ENCODE measurements at regions not wholly inside any gene's neighbourhood (a gene's known extent, or its start where the extent isn't known, plus 50 kb on each side); places are given as distances from the start of the nearest gene placed in this dataset.

GRCh38 chr6:114707081-114707620 is 364.3 kb upstream of the HS3ST5 start:
- H3K4me3 ChIP-seq (ENCODE audit: low read depth, low read length) = no peak overlapping the region
- no peak for TF ChIP-seq CTCF (IDR thresholded peaks at IDR 0.05; ENCODE audit: low read depth, low read length, missing control alignments)
- DNase-seq (ENCODE audit: low read depth) = no peak

GRCh38 chr6:114690625-114691024 is 347.8 kb upstream of the HS3ST5 start:
- no peak for DNase-seq (ENCODE audit: low read depth)
- TF ChIP-seq CTCF (IDR thresholded peaks at IDR 0.05; ENCODE audit: low read depth, low read length, missing control alignments) = peak; percentile 38

GRCh38 chr6:114659513-114659912 is 316.7 kb upstream of the HS3ST5 start:
- no peak overlapping the region for H3K4me3 ChIP-seq (ENCODE audit: low read depth, low read length)
- DNase-seq (ENCODE audit: low read depth) = no peak
- no peak for TF ChIP-seq CTCF (IDR thresholded peaks at IDR 0.05; ENCODE audit: low read depth, low read length, missing control alignments)

More at GRCh38 chr6:114690625-114691024, 347.8 kb upstream of the HS3ST5 start:
- no peak overlapping the region for H3K4me3 ChIP-seq (ENCODE audit: low read depth, low read length)

- TF ChIP-seq CTCF (IDR thresholded peaks at IDR 0.05; ENCODE audit: low read depth, low read length, missing control alignments) = no peak
- no peak overlapping the region for H3K4me3 ChIP-seq (ENCODE audit: low read depth, low read length)
- no peak for DNase-seq (ENCODE audit: low read depth)
Observed at GRCh38 chr6:114651611-114652010, 308.8 kb upstream of the HS3ST5 start.

GRCh38 chr6:114650891-114651290 is 308.1 kb upstream of the HS3ST5 start:
- TF ChIP-seq CTCF (IDR thresholded peaks at IDR 0.05; ENCODE audit: low read depth, low read length, missing control alignments) = no peak
- no peak for DNase-seq (ENCODE audit: low read depth)
- no peak overlapping the region for H3K4me3 ChIP-seq (ENCODE audit: low read depth, low read length)

GRCh38 chr6:114649298-114649697 is 306.5 kb upstream of the HS3ST5 start:
- H3K4me3 ChIP-seq (ENCODE audit: low read depth, low read length) = no peak overlapping the region
- TF ChIP-seq CTCF (IDR thresholded peaks at IDR 0.05; ENCODE audit: low read depth, low read length, missing control alignments) = no peak
- DNase-seq (ENCODE audit: low read depth) = no peak

GRCh38 chr6:114648847-114649246 is 306.0 kb upstream of the HS3ST5 start:
- no peak for TF ChIP-seq CTCF (IDR thresholded peaks at IDR 0.05; ENCODE audit: low read depth, low read length, missing control alignments)
- no peak overlapping the region for H3K4me3 ChIP-seq (ENCODE audit: low read depth, low read length)
- no peak for DNase-seq (ENCODE audit: low read depth)
